ENCODE measurements at regions not wholly inside any gene's neighbourhood (a gene's known extent, or its start where the extent isn't known, plus 50 kb on each side); places are given as distances from the start of the nearest gene placed in this dataset.

GRCh38 chr4:128468123-128468989 lies 180.7 kb upstream of the PGRMC2 start:
- H3K27ac ChIP-seq = no peak overlapping the region

GRCh38 chr4:128465523-128465922 lies 177.9 kb upstream of the PGRMC2 start:
- TF ChIP-seq ZFX (IDR thresholded peaks at IDR 0.05) = no peak
- TF ChIP-seq, protein P1, sequence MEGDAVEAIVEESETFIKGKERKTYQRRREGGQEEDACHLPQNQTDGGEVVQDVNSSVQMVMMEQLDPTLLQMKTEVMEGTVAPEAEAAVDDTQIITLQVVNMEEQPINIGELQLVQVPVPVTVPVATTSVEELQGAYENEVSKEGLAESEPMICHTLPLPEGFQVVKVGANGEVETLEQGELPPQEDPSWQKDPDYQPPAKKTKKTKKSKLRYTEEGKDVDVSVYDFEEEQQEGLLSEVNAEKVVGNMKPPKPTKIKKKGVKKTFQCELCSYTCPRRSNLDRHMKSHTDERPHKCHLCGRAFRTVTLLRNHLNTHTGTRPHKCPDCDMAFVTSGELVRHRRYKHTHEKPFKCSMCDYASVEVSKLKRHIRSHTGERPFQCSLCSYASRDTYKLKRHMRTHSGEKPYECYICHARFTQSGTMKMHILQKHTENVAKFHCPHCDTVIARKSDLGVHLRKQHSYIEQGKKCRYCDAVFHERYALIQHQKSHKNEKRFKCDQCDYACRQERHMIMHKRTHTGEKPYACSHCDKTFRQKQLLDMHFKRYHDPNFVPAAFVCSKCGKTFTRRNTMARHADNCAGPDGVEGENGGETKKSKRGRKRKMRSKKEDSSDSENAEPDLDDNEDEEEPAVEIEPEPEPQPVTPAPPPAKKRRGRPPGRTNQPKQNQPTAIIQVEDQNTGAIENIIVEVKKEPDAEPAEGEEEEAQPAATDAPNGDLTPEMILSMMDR (conservative IDR thresholded peaks at IDR 0.05) = no peak

More at GRCh38 chr4:128468123-128468989, 180.7 kb upstream of the PGRMC2 start:
- TF ChIP-seq ZFX (IDR thresholded peaks at IDR 0.05) = no peak
- TF ChIP-seq, protein P1 (conservative IDR thresholded peaks at IDR 0.05) = no peak

DNA sequence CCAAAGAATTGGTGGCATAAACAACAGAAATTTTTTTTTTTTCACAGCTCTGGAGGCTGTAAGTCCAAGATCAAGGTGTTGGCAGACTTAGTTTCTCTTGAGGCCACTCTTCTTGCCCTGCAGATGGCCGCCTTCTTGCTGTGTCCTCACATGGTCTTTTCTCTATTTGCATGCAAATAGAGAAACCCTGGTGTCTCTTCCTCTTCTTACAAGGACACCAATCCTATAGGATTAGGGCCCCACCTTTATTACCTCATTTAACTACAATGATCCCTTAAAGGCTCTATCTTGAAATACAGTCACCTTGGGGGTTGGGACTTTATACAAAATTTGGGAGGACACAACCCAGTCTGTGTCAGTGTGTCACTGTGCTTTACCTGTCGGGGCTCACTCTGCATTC lies 175.4 kb upstream of the PGRMC2 start:
- H3K27ac ChIP-seq = no peak overlapping the region
- TF ChIP-seq, protein P1 (conservative IDR thresholded peaks at IDR 0.05) = no peak
- TF ChIP-seq ZFX (IDR thresholded peaks at IDR 0.05) = no peak

More at GRCh38 chr4:128465523-128465922, 177.9 kb upstream of the PGRMC2 start:
- no peak overlapping the region for H3K27ac ChIP-seq

- H3K27ac ChIP-seq = no peak overlapping the region
- TF ChIP-seq, protein P1 (conservative IDR thresholded peaks at IDR 0.05) = no peak
- no peak for TF ChIP-seq ZFX (IDR thresholded peaks at IDR 0.05)
These were observed 174.6 kb upstream of the PGRMC2 start for GRCh38 chr4:128462103-128462783.

- TF ChIP-seq, protein P1 (conservative IDR thresholded peaks at IDR 0.05) = no peak
- TF ChIP-seq ZFX (IDR thresholded peaks at IDR 0.05) = no peak
- no peak overlapping the region for H3K27ac ChIP-seq
These were observed 173.9 kb upstream of the PGRMC2 start for GRCh38 chr4:128461291-128462102.

GRCh38 chr4:128459547-128459946 lies 171.9 kb upstream of the PGRMC2 start:
- TF ChIP-seq ZFX (IDR thresholded peaks at IDR 0.05) = no peak
- TF ChIP-seq, protein P1 (conservative IDR thresholded peaks at IDR 0.05) = no peak
- no peak overlapping the region for H3K27ac ChIP-seq
